ENCODE measurements at regions not wholly inside any gene's neighbourhood (a gene's known extent, or its start where the extent isn't known, plus 50 kb on each side); places are given as distances from the start of the nearest gene placed in this dataset.
"Not testable (repeated sequence)": the region's sequence is repeated elsewhere in the genome, so short reads cannot be mapped to it uniquely, and the experiment has no call there.

DNA sequence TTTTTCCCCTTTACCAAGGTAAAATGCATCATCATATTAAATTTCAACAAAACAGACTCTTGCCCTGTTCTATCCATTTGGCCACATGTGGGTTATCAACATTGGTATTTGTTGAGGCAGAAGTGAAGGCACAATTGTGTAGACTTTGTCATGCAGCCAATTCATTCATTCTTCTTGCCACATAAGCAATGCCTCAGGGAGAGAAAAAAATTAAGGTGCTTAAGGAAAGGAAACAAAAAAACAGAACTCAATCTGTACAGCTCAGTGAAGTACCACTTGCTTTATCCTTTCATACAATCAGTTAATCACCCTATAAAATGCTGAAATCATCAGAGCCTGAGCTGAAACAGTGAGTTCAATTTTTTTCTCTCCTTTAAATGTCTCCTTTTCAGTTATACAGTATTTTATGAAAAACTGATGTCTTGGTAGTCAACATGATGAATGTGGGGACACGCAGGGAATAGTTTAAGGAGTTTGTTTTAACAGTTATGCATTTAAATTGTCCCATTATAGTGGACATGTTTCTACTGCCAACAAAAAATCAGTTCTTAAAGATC lies 588.9 kb downstream of the MFSD1 start:
- TF ChIP-seq, protein P1, sequence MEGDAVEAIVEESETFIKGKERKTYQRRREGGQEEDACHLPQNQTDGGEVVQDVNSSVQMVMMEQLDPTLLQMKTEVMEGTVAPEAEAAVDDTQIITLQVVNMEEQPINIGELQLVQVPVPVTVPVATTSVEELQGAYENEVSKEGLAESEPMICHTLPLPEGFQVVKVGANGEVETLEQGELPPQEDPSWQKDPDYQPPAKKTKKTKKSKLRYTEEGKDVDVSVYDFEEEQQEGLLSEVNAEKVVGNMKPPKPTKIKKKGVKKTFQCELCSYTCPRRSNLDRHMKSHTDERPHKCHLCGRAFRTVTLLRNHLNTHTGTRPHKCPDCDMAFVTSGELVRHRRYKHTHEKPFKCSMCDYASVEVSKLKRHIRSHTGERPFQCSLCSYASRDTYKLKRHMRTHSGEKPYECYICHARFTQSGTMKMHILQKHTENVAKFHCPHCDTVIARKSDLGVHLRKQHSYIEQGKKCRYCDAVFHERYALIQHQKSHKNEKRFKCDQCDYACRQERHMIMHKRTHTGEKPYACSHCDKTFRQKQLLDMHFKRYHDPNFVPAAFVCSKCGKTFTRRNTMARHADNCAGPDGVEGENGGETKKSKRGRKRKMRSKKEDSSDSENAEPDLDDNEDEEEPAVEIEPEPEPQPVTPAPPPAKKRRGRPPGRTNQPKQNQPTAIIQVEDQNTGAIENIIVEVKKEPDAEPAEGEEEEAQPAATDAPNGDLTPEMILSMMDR (IDR thresholded peaks at IDR 0.05; ENCODE audit: insufficient read depth, low read depth, low read length): no peak
- H3K4me3 ChIP-seq (ENCODE audit: low read depth, low read length): no peak overlapping the region
- no peak for DNase-seq (ENCODE audit: low read depth)

DNA sequence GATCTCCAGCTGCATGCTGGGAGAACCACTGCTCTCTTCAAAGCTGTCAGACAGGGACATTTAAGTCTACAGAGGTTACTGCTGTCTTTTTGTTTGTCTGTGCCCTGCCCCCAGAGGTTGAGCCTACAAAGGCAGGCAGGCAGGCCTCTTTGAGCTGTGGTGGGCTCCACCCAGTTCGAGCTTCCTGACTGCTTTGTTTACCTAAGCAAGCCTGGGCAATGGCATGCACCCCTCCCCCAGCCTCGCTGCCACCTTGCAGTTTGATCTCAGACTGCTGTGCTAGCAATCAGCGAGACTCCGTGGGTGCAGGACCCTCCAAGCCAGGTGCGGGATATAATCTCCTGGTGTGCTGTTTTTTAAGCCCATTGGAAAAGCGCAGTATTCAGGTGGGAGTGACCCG lies 591.0 kb upstream of the IL12A start:
- DNase-seq (ENCODE audit: low read depth); H3K4me3 ChIP-seq (ENCODE audit: low read depth, low read length): not testable (repeated sequence)

DNA sequence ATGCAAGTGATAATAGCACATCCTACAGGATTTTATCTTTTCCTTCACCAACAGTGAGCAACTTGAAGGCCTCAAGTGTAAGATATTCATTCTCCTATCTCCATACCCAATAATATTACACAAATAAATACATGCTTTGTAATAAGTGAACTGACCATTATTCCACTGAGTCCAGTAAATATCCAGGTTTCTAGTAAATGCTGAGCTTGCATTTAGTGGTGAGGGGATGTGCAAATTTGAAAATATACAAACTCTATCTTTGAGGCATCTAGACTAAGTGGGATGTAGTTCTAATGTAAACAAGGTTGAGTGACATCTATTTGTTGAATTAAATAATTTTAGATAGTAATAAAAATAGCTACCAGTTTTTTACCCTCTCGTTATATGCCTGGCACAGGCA lies 587.6 kb upstream of the IL12A start:
- TF ChIP-seq, protein P1 (IDR thresholded peaks at IDR 0.05; ENCODE audit: insufficient read depth, low read depth, low read length): no peak
- H3K4me3 ChIP-seq (ENCODE audit: low read depth, low read length): no peak overlapping the region
- DNase-seq (ENCODE audit: low read depth): no peak

DNA sequence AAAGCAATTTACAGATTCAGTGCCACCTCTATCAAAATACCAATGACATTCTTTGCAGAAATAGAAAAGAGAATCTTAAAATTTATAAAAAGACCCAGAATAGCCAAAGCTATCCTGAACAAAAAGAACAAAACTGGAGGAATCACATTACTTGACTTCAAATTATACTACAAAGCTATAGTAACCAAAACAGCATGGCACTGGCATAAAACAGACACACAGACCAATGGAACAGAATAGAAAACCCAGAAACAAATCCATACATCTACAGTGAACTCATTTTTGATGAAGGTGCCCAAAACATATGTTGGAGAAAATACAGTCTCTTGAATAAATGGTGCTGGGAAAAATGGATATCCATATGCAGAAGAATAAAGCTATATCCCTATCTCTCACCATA lies 578.9 kb upstream of the IL12A start:
- H3K4me3 ChIP-seq (ENCODE audit: low read depth, low read length); DNase-seq (ENCODE audit: low read depth): not testable (repeated sequence)

DNA sequence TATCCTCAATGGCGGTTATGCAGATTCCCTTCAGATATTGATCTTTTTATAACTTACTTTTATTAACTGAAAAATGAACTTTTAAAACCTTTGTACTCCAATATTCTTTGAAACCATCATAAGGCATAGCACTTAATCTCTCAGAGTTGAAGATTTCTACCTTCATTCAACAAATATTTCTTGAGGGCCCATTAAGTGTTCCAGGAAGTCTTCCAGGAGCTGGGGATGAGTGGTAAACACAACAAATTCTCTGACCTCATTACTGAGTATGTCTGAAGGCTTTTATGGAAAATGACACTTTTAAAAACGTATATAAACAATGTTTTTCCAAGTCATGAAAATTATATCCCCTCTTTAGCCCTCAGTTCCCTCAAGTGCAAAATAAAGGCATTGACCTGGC lies 575.3 kb upstream of the IL12A start:
- DNase-seq (ENCODE audit: low read depth): no peak
- H3K4me3 ChIP-seq (ENCODE audit: low read depth, low read length): no peak overlapping the region
- TF ChIP-seq, protein P1 (IDR thresholded peaks at IDR 0.05; ENCODE audit: insufficient read depth, low read depth, low read length): no peak

DNA sequence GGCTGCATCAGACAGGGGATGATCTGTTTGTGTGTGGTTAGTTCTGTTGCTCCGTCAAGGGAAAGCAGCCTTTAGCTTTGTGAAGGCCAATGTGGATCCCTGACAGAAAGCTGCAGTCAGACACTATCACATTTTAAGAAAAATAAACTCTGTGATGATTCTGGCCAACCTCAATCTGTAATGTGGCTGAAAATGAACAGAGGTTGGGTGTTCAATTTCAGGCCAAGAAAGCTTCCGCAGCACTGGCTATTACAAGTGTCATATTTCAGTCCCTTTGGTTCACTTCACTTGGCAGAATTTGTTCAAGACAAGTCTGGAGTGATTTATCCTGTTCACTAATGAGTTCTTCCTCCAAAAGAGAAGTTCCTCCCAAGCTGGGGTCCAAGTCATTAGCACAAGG lies 571.8 kb upstream of the IL12A start:
- peak; percentile 45 for DNase-seq (ENCODE audit: low read depth)
- TF ChIP-seq, protein P1 (IDR thresholded peaks at IDR 0.05; ENCODE audit: insufficient read depth, low read depth, low read length): no peak
- H3K4me3 ChIP-seq (ENCODE audit: low read depth, low read length): no peak overlapping the region

DNA sequence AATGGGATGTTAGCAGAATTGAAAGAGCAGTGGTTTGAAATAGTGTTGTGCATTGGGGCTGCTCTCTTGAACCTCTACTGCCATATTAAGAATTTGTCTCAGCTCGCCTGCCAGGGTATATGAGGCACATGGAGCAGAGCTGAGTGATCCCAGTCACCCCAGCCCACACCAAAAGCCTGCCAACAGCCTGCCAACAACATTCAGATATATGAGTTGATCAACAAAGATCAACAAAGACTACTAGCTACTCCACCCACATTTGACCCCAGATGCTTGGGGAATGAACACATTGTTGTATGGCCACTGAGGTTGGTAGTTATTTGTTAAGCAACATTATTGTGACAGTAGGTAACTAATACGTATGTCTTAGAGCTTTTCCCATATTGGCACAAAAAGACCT lies 570.9 kb upstream of the IL12A start:
- H3K4me3 ChIP-seq (ENCODE audit: low read depth, low read length): no peak overlapping the region
- no peak for DNase-seq (ENCODE audit: low read depth)
- TF ChIP-seq, protein P1 (IDR thresholded peaks at IDR 0.05; ENCODE audit: insufficient read depth, low read depth, low read length): no peak
